GM23338 (cell line): ENCODE measurements at regions not wholly inside any gene's neighbourhood (a gene's known extent, or its start where the extent isn't known, plus 50 kb on each side); places are given as distances from the start of the nearest gene placed in this dataset.

ENCODE experiments used
- ATAC-seq: fragments of 200-7000 bp; cut with Tn5 transposase; 3 replicates; pipeline ENCODE4 v1.9.1; 2020
- DNase-seq: peaks from one replicate; pipeline ENCODE4 v3.0.0-alpha.2; 2015; ENCODE audit warnings: low spot score
- H2AFZ ChIP-seq: fragments of 200-600 bp; sonication (generic); 2 replicates; pipeline ENCODE4 v1.8.0; 2016; ENCODE audit warnings: antibody characterized with exemption, mild to moderate bottlenecking, moderate library complexity
- H3F3A ChIP-seq: fragments of 200-600 bp; sonication (generic); replicated peaks from 2 replicates; pipeline ENCODE4 v1.8.0; 2017; ENCODE audit warnings: antibody characterized with exemption, mixed run types, low read depth
- H3K27ac ChIP-seq: fragments of 200-600 bp; sonication (generic); 2 replicates; pipeline ENCODE4 v1.6.1; 2016; ENCODE audit warnings: low read depth
- H3K27me3 ChIP-seq: fragments of 200-600 bp; sonication (generic); 2 replicates; pipeline ENCODE4 v1.8.0; 2016; ENCODE audit warnings: mild to moderate bottlenecking, mixed run types, moderate library complexity; ENCODE audit not compliant: insufficient read depth
- H3K36me3 ChIP-seq: fragments of 200-600 bp; sonication (generic); 2 replicates; pipeline ENCODE4 v1.8.0; 2016; ENCODE audit warnings: mild to moderate bottlenecking; ENCODE audit not compliant: insufficient read depth
- H3K4me1 ChIP-seq: fragments of 200-600 bp; sonication (generic); 2 replicates; pipeline ENCODE4 v1.8.0; 2016; ENCODE audit warnings: mild to moderate bottlenecking, moderate library complexity; ENCODE audit not compliant: insufficient read depth
- H3K4me2 ChIP-seq: fragments of 200-600 bp; sonication (generic); 2 replicates; pipeline ENCODE4 v1.7.1; 2017; ENCODE audit warnings: mixed run types
- H3K4me3 ChIP-seq: fragments of 200-600 bp; sonication (generic); 2 replicates; pipeline ENCODE4 v1.6.1; 2016; ENCODE audit warnings: mixed run types
- H3K79me2 ChIP-seq: fragments of 200-600 bp; sonication (generic); replicated peaks from 2 replicates; pipeline ENCODE4 v1.8.0; 2017; ENCODE audit warnings: mild to moderate bottlenecking; ENCODE audit not compliant: insufficient read depth
- H3K9me2 ChIP-seq: fragments of 200-600 bp; sonication (generic); 2 replicates; pipeline ENCODE4 v1.8.0; 2017; ENCODE audit not compliant: insufficient read depth
- H4K20me1 ChIP-seq: fragments of 200-600 bp; sonication (generic); replicated peaks from 2 replicates; pipeline ENCODE4 v1.8.0; 2017; ENCODE audit warnings: mild to moderate bottlenecking; ENCODE audit not compliant: insufficient read depth
- H3K27ac Mint-ChIP-seq: 2 replicates; pipeline ENCODE4 v1.8.0; 2020; ENCODE audit warnings: inconsistent platforms, mild to moderate bottlenecking, moderate library complexity, mixed read lengths
- H3K27me3 Mint-ChIP-seq: 3 replicates; pipeline ENCODE4 v1.8.0; 2022; ENCODE audit warnings: low read depth, mild to moderate bottlenecking, moderate library complexity, mixed read lengths, inconsistent platforms; ENCODE audit not compliant: insufficient read depth, poor library complexity
- H3K36me3 Mint-ChIP-seq: 3 replicates; pipeline ENCODE4 v1.8.0; 2021; ENCODE audit warnings: low read depth, mild to moderate bottlenecking, inconsistent platforms, moderate library complexity, mixed read lengths
- H3K4me1 Mint-ChIP-seq: 3 replicates; pipeline ENCODE4 v1.8.0; 2020; ENCODE audit warnings: mild to moderate bottlenecking, inconsistent platforms, mixed read lengths
- H3K4me3 Mint-ChIP-seq: 3 replicates; pipeline ENCODE4 v1.8.0; 2021; ENCODE audit warnings: moderate library complexity, mild to moderate bottlenecking, inconsistent platforms, mixed read lengths
- H3K9me3 Mint-ChIP-seq: 3 replicates; pipeline ENCODE4 v1.8.0; 2020; ENCODE audit warnings: moderate library complexity, mild to moderate bottlenecking, inconsistent platforms, mixed read lengths
- CREB1 ChIP-seq: fragments of 250-450 bp; sonication (Bioruptor Pico); IDR thresholded peaks from 2 replicates; pipeline ENCODE4 v1.5.0; 2020; ENCODE audit warnings: low read depth, mild to moderate bottlenecking, moderate library complexity
- EZH2 ChIP-seq: fragments of 200-600 bp; sonication (generic); IDR thresholded peaks from one replicate; pipeline ENCODE4 v1.8.0; 2017; ENCODE audit warnings: antibody characterized with exemption, mild to moderate bottlenecking, low read depth; ENCODE audit not compliant: unreplicated experiment
- EZH2phosphoT487 ChIP-seq: fragments of 200-600 bp; sonication (generic); IDR thresholded peaks from one replicate; pipeline ENCODE4 v1.8.1; 2018; ENCODE audit warnings: antibody characterized with exemption; ENCODE audit not compliant: unreplicated experiment
- JUNB ChIP-seq: IDR thresholded peaks from one replicate; pipeline ENCODE4 v1.6.1; 2016; ENCODE audit warnings: antibody characterized with exemption; ENCODE audit not compliant: unreplicated experiment
- NANOG ChIP-seq: IDR thresholded peaks from 2 replicates; pipeline ENCODE4 v1.6.1; 2016; ENCODE audit warnings: antibody characterized with exemption, borderline replicate concordance
- POLR2AphosphoS5 ChIP-seq: IDR thresholded peaks from 2 replicates; pipeline ENCODE4 v1.6.1; 2016; ENCODE audit warnings: antibody characterized with exemption, low read depth
- STAT1 ChIP-seq: IDR thresholded peaks from one replicate; pipeline ENCODE4 v1.6.1; 2016; ENCODE audit warnings: antibody characterized with exemption; ENCODE audit not compliant: unreplicated experiment
- ZNF114 ChIP-seq: fragments of 250-450 bp; sonication (Bioruptor Pico); IDR thresholded peaks from 2 replicates; pipeline ENCODE4 v1.5.0; 2020; ENCODE audit warnings: mild to moderate bottlenecking, moderate library complexity
- ZNF331 ChIP-seq: fragments of 250-450 bp; sonication (Bioruptor Pico); IDR thresholded peaks from 2 replicates; pipeline ENCODE4 v1.5.0; 2020; ENCODE audit warnings: low read depth, mild to moderate bottlenecking, moderate library complexity
- TF ChIP-seq, protein P1 (sequence below): fragments of 250-450 bp; sonication (Bioruptor Pico); IDR thresholded peaks from 2 replicates; pipeline ENCODE4 v1.5.0; 2020; ENCODE audit warnings: mild to moderate bottlenecking, moderate library complexity
- TF ChIP-seq, protein P2 (sequence below): IDR thresholded peaks from 2 replicates; pipeline ENCODE4 v1.6.1; 2016; ENCODE audit warnings: antibody characterized with exemption
- TF ChIP-seq, protein P3 (sequence below): IDR thresholded peaks from one replicate; pipeline ENCODE4 v1.6.1; 2018; ENCODE audit warnings: antibody characterized with exemption; ENCODE audit not compliant: unreplicated experiment
- TF ChIP-seq, protein P4 (sequence below), 2 experiments: fragments of 200-600 bp in 1 of 2; sonication (generic) in 1 of 2; conservative IDR thresholded peaks; 2 replicates each; pipeline versions ENCODE4 v1.5.1 to v1.6.1; 2016 to 2017; ENCODE audit warnings: antibody characterized with exemption in 2 of 2, low read depth in 2 of 2, mild to moderate bottlenecking in 2 of 2, moderate library complexity in 1 of 2

DNA sequence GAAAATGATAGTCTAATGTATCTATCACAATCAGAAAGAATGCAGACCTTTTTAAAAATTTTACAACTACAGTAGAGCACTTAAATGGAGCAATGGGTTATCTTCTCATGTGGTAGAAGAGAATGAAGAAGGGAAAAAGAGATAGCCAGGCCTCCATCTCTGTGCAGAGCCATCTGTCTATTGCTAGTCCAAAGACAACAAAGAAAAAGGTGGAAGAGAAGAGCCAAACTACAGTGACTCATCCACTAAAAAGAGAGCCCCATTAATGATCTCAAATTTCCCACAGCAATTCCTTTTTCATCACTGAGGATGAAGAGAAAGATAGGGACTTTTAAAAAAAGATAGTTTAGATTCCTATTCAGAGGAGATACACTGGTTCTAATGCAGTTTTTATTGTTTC lies 232.9 kb downstream of the ATXN7L3B start:
- DNase-seq (no peak), ATAC-seq (no peak)
- no peaks in the 10 kb centered on the region for H3F3A ChIP-seq
- H3K79me2 ChIP-seq, result no peaks in the 10 kb centered on the region
- no peaks in the 10 kb centered on the region for H3K4me1 ChIP-seq
- H3K9me2 ChIP-seq, result no peaks in the 10 kb centered on the region
- H3K9me3 Mint-ChIP-seq, result no peaks in the 10 kb centered on the region
- no peaks in the 10 kb centered on the region for H3K36me3 Mint-ChIP-seq
- no peaks in the 10 kb centered on the region for H3K36me3 ChIP-seq
- TF ChIP-seq ZNF331 (CRISPR knock-in tag) (no peak), CREB1 (CRISPR knock-in tag) (no peak), EZH2 (no peak), STAT1 (no peak), NANOG (no peak), EZH2phosphoT487 (no peak), ZNF114 (CRISPR knock-in tag) (no peak), JUNB (no peak), POLR2AphosphoS5 (no peak)
- TF ChIP-seq, protein P1, sequence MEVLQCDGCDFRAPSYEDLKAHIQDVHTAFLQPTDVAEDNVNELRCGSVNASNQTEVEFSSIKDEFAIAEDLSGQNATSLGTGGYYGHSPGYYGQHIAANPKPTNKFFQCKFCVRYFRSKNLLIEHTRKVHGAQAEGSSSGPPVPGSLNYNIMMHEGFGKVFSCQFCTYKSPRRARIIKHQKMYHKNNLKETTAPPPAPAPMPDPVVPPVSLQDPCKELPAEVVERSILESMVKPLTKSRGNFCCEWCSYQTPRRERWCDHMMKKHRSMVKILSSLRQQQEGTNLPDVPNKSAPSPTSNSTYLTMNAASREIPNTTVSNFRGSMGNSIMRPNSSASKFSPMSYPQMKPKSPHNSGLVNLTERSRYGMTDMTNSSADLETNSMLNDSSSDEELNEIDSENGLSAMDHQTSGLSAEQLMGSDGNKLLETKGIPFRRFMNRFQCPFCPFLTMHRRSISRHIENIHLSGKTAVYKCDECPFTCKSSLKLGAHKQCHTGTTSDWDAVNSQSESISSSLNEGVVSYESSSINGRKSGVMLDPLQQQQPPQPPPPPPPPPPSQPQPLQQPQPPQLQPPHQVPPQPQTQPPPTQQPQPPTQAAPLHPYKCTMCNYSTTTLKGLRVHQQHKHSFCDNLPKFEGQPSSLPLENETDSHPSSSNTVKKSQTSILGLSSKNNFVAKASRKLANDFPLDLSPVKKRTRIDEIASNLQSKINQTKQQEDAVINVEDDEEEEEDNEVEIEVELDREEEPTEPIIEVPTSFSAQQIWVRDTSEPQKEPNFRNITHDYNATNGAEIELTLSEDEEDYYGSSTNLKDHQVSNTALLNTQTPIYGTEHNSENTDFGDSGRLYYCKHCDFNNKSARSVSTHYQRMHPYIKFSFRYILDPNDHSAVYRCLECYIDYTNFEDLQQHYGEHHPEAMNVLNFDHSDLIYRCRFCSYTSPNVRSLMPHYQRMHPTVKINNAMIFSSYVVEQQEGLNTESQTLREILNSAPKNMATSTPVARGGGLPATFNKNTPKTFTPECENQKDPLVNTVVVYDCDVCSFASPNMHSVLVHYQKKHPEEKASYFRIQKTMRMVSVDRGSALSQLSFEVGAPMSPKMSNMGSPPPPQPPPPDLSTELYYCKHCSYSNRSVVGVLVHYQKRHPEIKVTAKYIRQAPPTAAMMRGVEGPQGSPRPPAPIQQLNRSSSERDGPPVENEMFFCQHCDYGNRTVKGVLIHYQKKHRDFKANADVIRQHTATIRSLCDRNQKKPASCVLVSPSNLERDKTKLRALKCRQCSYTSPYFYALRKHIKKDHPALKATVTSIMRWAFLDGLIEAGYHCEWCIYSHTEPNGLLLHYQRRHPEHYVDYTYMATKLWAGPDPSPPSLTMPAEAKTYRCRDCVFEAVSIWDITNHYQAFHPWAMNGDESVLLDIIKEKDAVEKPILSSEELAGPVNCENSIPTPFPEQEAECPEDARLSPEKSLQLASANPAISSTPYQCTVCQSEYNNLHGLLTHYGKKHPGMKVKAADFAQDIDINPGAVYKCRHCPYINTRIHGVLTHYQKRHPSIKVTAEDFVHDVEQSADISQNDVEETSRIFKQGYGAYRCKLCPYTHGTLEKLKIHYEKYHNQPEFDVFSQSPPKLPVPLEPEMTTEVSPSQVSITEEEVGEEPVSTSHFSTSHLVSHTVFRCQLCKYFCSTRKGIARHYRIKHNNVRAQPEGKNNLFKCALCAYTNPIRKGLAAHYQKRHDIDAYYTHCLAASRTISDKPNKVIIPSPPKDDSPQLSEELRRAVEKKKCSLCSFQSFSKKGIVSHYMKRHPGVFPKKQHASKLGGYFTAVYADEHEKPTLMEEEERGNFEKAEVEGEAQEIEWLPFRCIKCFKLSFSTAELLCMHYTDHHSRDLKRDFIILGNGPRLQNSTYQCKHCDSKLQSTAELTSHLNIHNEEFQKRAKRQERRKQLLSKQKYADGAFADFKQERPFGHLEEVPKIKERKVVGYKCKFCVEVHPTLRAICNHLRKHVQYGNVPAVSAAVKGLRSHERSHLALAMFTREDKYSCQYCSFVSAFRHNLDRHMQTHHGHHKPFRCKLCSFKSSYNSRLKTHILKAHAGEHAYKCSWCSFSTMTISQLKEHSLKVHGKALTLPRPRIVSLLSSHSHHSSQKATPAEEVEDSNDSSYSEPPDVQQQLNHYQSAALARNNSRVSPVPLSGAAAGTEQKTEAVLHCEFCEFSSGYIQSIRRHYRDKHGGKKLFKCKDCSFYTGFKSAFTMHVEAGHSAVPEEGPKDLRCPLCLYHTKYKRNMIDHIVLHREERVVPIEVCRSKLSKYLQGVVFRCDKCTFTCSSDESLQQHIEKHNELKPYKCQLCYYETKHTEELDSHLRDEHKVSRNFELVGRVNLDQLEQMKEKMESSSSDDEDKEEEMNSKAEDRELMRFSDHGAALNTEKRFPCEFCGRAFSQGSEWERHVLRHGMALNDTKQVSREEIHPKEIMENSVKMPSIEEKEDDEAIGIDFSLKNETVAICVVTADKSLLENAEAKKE (CRISPR knock-in tag), result no peak
- TF ChIP-seq, protein P2, sequence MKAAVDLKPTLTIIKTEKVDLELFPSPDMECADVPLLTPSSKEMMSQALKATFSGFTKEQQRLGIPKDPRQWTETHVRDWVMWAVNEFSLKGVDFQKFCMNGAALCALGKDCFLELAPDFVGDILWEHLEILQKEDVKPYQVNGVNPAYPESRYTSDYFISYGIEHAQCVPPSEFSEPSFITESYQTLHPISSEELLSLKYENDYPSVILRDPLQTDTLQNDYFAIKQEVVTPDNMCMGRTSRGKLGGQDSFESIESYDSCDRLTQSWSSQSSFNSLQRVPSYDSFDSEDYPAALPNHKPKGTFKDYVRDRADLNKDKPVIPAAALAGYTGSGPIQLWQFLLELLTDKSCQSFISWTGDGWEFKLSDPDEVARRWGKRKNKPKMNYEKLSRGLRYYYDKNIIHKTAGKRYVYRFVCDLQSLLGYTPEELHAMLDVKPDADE, result no peak
- TF ChIP-seq, protein P3, sequence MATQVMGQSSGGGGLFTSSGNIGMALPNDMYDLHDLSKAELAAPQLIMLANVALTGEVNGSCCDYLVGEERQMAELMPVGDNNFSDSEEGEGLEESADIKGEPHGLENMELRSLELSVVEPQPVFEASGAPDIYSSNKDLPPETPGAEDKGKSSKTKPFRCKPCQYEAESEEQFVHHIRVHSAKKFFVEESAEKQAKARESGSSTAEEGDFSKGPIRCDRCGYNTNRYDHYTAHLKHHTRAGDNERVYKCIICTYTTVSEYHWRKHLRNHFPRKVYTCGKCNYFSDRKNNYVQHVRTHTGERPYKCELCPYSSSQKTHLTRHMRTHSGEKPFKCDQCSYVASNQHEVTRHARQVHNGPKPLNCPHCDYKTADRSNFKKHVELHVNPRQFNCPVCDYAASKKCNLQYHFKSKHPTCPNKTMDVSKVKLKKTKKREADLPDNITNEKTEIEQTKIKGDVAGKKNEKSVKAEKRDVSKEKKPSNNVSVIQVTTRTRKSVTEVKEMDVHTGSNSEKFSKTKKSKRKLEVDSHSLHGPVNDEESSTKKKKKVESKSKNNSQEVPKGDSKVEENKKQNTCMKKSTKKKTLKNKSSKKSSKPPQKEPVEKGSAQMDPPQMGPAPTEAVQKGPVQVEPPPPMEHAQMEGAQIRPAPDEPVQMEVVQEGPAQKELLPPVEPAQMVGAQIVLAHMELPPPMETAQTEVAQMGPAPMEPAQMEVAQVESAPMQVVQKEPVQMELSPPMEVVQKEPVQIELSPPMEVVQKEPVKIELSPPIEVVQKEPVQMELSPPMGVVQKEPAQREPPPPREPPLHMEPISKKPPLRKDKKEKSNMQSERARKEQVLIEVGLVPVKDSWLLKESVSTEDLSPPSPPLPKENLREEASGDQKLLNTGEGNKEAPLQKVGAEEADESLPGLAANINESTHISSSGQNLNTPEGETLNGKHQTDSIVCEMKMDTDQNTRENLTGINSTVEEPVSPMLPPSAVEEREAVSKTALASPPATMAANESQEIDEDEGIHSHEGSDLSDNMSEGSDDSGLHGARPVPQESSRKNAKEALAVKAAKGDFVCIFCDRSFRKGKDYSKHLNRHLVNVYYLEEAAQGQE, result no peak
- TF ChIP-seq, protein P4, sequence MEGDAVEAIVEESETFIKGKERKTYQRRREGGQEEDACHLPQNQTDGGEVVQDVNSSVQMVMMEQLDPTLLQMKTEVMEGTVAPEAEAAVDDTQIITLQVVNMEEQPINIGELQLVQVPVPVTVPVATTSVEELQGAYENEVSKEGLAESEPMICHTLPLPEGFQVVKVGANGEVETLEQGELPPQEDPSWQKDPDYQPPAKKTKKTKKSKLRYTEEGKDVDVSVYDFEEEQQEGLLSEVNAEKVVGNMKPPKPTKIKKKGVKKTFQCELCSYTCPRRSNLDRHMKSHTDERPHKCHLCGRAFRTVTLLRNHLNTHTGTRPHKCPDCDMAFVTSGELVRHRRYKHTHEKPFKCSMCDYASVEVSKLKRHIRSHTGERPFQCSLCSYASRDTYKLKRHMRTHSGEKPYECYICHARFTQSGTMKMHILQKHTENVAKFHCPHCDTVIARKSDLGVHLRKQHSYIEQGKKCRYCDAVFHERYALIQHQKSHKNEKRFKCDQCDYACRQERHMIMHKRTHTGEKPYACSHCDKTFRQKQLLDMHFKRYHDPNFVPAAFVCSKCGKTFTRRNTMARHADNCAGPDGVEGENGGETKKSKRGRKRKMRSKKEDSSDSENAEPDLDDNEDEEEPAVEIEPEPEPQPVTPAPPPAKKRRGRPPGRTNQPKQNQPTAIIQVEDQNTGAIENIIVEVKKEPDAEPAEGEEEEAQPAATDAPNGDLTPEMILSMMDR (conservative IDR thresholded peaks at IDR 0.05; ENCODE audit: low read depth in 2 of 2), result no peak
- no peak overlapping the region for H3K27ac ChIP-seq
- H3K4me2 ChIP-seq, result no peak overlapping the region
- H3K27me3 Mint-ChIP-seq, result no peaks in the 10 kb centered on the region
- H3K27ac Mint-ChIP-seq, result no peak overlapping the region
- H3K27me3 ChIP-seq, result no peaks in the 10 kb centered on the region
- no peaks in the 10 kb centered on the region for H4K20me1 ChIP-seq
- H3K4me1 Mint-ChIP-seq, result no peaks in the 10 kb centered on the region
- H3K4me3 Mint-ChIP-seq, result no peak overlapping the region
- H2AFZ ChIP-seq, result no peak overlapping the region
- no peak overlapping the region for H3K4me3 ChIP-seq
